WTC11 (cell line): ENCODE measurements at regions not wholly inside any gene's neighbourhood (a gene's known extent, or its start where the extent isn't known, plus 50 kb on each side); places are given as distances from the start of the nearest gene placed in this dataset.
A peak's percentile ranks its signal among the peaks of the same experiment; 100 is the strongest.

Experiments
- ATAC-seq: fragments of 200-7000 bp; cut with Tn5 transposase; 2 replicates; pipeline ENCODE4 v1.10.0; 2021; ENCODE audit warnings: mild to moderate bottlenecking, moderate library complexity
- CTCF ChIA-PET: fragments of 300-600 bp; sonication (Branson Sonifier 250); formaldehyde crosslinking; loops from one replicate; lab custom pipeline; 2021; ENCODE audit warnings: antibody characterized with exemption; lab: Charles Lee
- POLR2A ChIA-PET: fragments of 350-600 bp; sonication (Branson Sonifier 250); formaldehyde crosslinking; loops from one replicate; lab custom pipeline; 2021; ENCODE audit warnings: antibody characterized with exemption; lab: Charles Lee
- DNase-seq: peaks from one replicate; pipeline ENCODE4 v3.0.0; 2021; ENCODE audit warnings: low spot score
- H3K27ac Mint-ChIP-seq: 2 replicates; pipeline ENCODE4 v1.8.0; 2021; ENCODE audit warnings: mixed read lengths
- H3K27me3 Mint-ChIP-seq: 2 replicates; pipeline ENCODE4 v1.8.0; 2021; ENCODE audit warnings: low read depth, mild to moderate bottlenecking, moderate library complexity, mixed read lengths
- H3K36me3 Mint-ChIP-seq: 2 replicates; pipeline ENCODE4 v1.8.0; 2021; ENCODE audit warnings: mixed read lengths
- H3K4me1 Mint-ChIP-seq: 2 replicates; pipeline ENCODE4 v1.8.0; 2022; ENCODE audit warnings: mixed read lengths
- H3K4me3 Mint-ChIP-seq: 2 replicates; pipeline ENCODE4 v1.8.0; 2021; ENCODE audit warnings: mild to moderate bottlenecking, moderate library complexity, mixed read lengths
- H3K9me3 Mint-ChIP-seq: 2 replicates; pipeline ENCODE4 v1.8.0; 2021; ENCODE audit warnings: mixed read lengths
- CREM ChIP-seq: sonication (generic); formaldehyde crosslinking; IDR thresholded peaks from 2 replicates; pipeline ENCODE4 v1.8.1; 2022; ENCODE audit warnings: mild to moderate bottlenecking, missing genetic modification reagents, moderate library complexity
- ELF4 ChIP-seq: sonication (generic); formaldehyde crosslinking; IDR thresholded peaks from 2 replicates; pipeline ENCODE4 v1.8.1; 2022; ENCODE audit warnings: low read depth, mild to moderate bottlenecking, moderate library complexity, missing genetic modification reagents
- GTF2I ChIP-seq: fragments of 250-450 bp; sonication (Bioruptor Pico); conservative IDR thresholded peaks from 2 replicates; pipeline ENCODE4 v1.4.0; 2021; ENCODE audit warnings: mild to moderate bottlenecking
- TP53 ChIP-seq: sonication (generic); formaldehyde crosslinking; IDR thresholded peaks from 2 replicates; pipeline ENCODE4 v1.8.1; 2023; ENCODE audit warnings: mild to moderate bottlenecking, missing genetic modification reagents
- ZNF317 ChIP-seq: sonication (generic); formaldehyde crosslinking; IDR thresholded peaks from 2 replicates; pipeline ENCODE4 v1.8.1; 2023; ENCODE audit warnings: low read depth, mild to moderate bottlenecking, moderate library complexity, missing genetic modification reagents, borderline replicate concordance
- ZNF671 ChIP-seq: fragments of 250-450 bp; sonication (Bioruptor Pico); IDR thresholded peaks from 2 replicates; pipeline ENCODE4 v1.8.0; 2021; ENCODE audit warnings: mild to moderate bottlenecking
- TF ChIP-seq, protein P1 (sequence below): sonication (generic); formaldehyde crosslinking; conservative IDR thresholded peaks from 2 replicates; pipeline ENCODE4 v1.8.1; 2023; ENCODE audit warnings: mild to moderate bottlenecking, low read depth, missing genetic modification reagents, moderate library complexity
- TF ChIP-seq, protein P2 (sequence below): sonication (generic); formaldehyde crosslinking; IDR thresholded peaks from 2 replicates; pipeline ENCODE4 v1.8.0; 2022; ENCODE audit warnings: mild to moderate bottlenecking, missing genetic modification reagents
- TF ChIP-seq, protein P3 (sequence below): fragments of 250-450 bp; sonication (Bioruptor Pico); IDR thresholded peaks from 2 replicates; pipeline ENCODE4 v1.9.0; 2021; ENCODE audit warnings: mild to moderate bottlenecking, borderline replicate concordance
- TF ChIP-seq, protein P4 (sequence below): sonication (generic); formaldehyde crosslinking; IDR thresholded peaks from 2 replicates; pipeline ENCODE4 v1.8.0; 2022; ENCODE audit warnings: mild to moderate bottlenecking, missing genetic modification reagents
- TF ChIP-seq, protein P5 (sequence below): sonication (generic); formaldehyde crosslinking; IDR thresholded peaks from 2 replicates; pipeline ENCODE4 v1.8.1; 2022; ENCODE audit warnings: mild to moderate bottlenecking, missing genetic modification reagents, moderate library complexity, borderline replicate concordance

DNA sequence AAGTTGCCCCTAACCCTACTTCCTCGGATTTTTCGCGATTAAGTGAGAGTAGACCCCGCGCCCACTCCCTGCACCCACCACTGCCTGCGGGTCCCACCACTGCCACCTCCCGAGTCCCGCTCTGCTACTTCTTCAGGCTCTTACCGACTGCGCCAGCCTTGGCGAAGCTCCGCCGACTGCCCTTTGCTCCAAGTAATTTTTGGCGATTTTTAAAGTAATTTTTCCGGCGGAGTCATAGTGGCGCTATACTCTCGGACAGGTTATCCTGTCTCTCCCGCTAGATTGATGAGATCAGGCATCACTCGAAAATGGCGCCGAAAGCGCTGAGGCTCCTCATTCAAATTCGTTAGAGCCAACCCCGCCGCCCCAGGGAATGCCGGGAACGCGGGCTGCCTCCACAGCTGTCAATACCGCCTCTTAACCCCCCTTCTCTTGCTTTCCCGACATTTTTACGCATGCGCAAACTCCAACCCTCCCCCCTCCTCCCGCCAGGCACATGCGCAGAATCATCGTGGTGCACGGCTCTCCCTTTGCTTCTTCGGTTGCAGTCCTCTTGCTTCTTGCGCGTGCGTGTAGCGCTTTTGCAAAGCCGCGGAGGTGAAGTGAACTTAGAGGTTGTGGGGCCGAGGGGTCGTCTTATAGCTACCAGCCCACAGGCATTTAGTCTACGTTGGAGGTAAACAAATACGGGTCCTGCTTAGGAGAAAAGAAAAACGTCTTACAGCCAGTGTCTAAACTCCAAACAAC is 66.6 kb downstream of the KCNRG start (continued):
- TF ChIP-seq, protein P1, sequence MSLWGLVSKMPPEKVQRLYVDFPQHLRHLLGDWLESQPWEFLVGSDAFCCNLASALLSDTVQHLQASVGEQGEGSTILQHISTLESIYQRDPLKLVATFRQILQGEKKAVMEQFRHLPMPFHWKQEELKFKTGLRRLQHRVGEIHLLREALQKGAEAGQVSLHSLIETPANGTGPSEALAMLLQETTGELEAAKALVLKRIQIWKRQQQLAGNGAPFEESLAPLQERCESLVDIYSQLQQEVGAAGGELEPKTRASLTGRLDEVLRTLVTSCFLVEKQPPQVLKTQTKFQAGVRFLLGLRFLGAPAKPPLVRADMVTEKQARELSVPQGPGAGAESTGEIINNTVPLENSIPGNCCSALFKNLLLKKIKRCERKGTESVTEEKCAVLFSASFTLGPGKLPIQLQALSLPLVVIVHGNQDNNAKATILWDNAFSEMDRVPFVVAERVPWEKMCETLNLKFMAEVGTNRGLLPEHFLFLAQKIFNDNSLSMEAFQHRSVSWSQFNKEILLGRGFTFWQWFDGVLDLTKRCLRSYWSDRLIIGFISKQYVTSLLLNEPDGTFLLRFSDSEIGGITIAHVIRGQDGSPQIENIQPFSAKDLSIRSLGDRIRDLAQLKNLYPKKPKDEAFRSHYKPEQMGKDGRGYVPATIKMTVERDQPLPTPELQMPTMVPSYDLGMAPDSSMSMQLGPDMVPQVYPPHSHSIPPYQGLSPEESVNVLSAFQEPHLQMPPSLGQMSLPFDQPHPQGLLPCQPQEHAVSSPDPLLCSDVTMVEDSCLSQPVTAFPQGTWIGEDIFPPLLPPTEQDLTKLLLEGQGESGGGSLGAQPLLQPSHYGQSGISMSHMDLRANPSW: no peak
- TF ChIP-seq, all 79 proteins: peak for 11

DNA sequence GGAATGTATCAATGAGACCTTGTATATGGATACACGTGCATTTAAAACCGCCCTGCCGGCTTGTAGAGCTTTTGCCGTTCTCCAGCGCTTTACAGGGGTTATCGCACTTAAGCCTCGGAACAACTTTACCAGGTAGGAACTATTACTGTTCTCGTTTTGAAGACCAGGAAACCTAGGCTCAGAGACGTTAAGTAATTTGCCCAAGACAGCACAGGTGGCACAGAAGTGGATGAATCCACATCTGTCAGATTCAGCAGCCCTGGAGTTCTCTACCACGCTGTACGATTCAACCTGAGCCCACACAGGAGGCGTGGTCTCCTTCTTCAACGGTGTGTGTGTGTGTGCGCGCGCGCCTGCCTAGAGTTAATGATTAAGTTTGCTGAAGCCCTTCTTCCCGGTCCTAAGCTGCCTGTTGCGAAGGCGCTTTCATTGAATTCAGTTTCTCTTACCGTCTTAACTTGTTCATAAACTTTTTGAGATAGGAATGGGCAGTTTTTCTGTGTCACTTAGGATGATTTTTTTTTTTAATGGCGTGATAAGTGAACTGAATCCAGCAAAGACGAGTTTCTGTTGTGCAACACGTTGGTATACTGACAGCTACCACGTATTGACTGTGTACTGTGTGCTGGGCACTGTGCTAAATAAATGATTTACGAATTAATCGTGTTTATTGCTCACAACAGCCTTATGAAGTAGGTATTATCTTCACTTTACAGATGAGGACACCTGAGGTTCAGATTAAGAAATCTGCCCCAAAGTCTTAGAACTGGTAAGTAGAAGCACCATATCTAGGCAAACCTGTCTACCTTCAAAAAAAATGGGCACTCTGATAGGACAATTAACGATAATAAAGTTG is 67.4 kb downstream of the KCNRG start:
- ChIA-PET POLR2A (interaction anchor here (0.7 to 4.9 kb wide), 6 partner anchors 15 to 85 kb away, joined by 3 to 52 read pairs (median 8); partner anchors contain the start of gene TRIM13), CTCF (interaction anchor here (0.5 to 4.5 kb wide), 13 partner anchors 8 to 829 kb away, joined by 3 to 41 read pairs (median 5); partner anchors contain the start of genes SPRYD7 and TRIM13)
- DNase-seq (peak; percentile 67), ATAC-seq (peak; percentile 70)
- Mint-ChIP-seq H3K36me3 (peaks cover 3% of the 10 kb centered on the region; the same call in 1 of the 2 replicates), H3K4me1 (peaks cover 42% of the 10 kb centered on the region), H3K9me3 (no peaks in the 10 kb centered on the region), H3K27ac (peak overlapping the region; percentile 97), H3K4me3 (peak overlapping the region; percentile 98), H3K27me3 (peaks cover 9% of the 10 kb centered on the region; the same call in 1 of the 2 replicates)
- TF ChIP-seq ELF4 (CRISPR knock-in tag) (no peak), GTF2I (peak; percentile 47; the same call in 1 of the 2 replicates), TP53 (CRISPR knock-in tag) (no peak), ZNF671 (CRISPR knock-in tag) (no peak), ZNF317 (no peak), CREM (no peak)
- TF ChIP-seq, protein P2, sequence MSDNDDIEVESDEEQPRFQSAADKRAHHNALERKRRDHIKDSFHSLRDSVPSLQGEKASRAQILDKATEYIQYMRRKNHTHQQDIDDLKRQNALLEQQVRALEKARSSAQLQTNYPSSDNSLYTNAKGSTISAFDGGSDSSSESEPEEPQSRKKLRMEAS: peak; percentile 1; the same call in 1 of the 2 replicates
- TF ChIP-seq, protein P3, sequence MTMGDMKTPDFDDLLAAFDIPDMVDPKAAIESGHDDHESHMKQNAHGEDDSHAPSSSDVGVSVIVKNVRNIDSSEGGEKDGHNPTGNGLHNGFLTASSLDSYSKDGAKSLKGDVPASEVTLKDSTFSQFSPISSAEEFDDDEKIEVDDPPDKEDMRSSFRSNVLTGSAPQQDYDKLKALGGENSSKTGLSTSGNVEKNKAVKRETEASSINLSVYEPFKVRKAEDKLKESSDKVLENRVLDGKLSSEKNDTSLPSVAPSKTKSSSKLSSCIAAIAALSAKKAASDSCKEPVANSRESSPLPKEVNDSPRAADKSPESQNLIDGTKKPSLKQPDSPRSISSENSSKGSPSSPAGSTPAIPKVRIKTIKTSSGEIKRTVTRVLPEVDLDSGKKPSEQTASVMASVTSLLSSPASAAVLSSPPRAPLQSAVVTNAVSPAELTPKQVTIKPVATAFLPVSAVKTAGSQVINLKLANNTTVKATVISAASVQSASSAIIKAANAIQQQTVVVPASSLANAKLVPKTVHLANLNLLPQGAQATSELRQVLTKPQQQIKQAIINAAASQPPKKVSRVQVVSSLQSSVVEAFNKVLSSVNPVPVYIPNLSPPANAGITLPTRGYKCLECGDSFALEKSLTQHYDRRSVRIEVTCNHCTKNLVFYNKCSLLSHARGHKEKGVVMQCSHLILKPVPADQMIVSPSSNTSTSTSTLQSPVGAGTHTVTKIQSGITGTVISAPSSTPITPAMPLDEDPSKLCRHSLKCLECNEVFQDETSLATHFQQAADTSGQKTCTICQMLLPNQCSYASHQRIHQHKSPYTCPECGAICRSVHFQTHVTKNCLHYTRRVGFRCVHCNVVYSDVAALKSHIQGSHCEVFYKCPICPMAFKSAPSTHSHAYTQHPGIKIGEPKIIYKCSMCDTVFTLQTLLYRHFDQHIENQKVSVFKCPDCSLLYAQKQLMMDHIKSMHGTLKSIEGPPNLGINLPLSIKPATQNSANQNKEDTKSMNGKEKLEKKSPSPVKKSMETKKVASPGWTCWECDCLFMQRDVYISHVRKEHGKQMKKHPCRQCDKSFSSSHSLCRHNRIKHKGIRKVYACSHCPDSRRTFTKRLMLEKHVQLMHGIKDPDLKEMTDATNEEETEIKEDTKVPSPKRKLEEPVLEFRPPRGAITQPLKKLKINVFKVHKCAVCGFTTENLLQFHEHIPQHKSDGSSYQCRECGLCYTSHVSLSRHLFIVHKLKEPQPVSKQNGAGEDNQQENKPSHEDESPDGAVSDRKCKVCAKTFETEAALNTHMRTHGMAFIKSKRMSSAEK: no peak
- TF ChIP-seq, protein P4, sequence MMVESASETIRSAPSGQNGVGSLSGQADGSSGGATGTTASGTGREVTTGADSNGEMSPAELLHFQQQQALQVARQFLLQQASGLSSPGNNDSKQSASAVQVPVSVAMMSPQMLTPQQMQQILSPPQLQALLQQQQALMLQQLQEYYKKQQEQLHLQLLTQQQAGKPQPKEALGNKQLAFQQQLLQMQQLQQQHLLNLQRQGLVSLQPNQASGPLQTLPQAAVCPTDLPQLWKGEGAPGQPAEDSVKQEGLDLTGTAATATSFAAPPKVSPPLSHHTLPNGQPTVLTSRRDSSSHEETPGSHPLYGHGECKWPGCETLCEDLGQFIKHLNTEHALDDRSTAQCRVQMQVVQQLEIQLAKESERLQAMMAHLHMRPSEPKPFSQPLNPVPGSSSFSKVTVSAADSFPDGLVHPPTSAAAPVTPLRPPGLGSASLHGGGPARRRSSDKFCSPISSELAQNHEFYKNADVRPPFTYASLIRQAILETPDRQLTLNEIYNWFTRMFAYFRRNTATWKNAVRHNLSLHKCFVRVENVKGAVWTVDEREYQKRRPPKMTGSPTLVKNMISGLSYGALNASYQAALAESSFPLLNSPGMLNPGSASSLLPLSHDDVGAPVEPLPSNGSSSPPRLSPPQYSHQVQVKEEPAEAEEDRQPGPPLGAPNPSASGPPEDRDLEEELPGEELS (CRISPR knock-in tag): no peak
- TF ChIP-seq, protein P5, sequence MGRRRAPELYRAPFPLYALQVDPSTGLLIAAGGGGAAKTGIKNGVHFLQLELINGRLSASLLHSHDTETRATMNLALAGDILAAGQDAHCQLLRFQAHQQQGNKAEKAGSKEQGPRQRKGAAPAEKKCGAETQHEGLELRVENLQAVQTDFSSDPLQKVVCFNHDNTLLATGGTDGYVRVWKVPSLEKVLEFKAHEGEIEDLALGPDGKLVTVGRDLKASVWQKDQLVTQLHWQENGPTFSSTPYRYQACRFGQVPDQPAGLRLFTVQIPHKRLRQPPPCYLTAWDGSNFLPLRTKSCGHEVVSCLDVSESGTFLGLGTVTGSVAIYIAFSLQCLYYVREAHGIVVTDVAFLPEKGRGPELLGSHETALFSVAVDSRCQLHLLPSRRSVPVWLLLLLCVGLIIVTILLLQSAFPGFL (CRISPR knock-in tag): no peak
